GM18870 (cell line): ENCODE measurements at regions not wholly inside any gene's neighbourhood (a gene's known extent, or its start where the extent isn't known, plus 50 kb on each side); places are given as distances from the start of the nearest gene placed in this dataset.

Experiments used
- ATAC-seq: cut with Tn5 transposase; IDR thresholded peaks from one replicate; pipeline ENCODE4 v1.9.1; 2021; ENCODE audit warnings: moderate library complexity; ENCODE audit not compliant: unreplicated experiment

GRCh38 chr21:41653954-41654491 lies 112.8 kb downstream of the RIPK4 start:
- no peak for ATAC-seq

GRCh38 chr21:41653243-41653953 lies 113.5 kb downstream of the RIPK4 start:
- no peak for ATAC-seq

GRCh38 chr21:41651830-41652229 lies 115.0 kb downstream of the RIPK4 start:
- ATAC-seq = no peak

DNA sequence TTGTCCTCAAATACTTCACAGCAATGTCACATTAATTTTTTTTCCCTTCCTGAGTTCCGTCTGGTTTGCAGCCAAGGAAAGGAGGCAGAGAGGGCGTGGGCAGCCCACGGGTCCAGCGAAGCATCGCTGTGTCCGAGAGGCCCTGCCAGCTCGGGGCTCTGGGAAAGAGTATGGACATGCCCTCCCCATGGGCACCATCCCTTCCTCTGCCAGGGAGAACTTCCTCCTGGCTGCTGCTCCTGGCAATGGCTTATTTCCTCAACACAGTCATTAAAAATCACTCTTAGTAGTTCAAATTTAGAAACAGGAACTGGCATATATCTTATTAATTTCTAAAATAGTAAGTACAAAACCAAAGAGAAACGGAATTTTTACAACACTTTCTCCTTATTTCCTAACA lies 115.4 kb downstream of the RIPK4 start:
- no peak for ATAC-seq

- ATAC-seq = no peak
These were observed 116.2 kb downstream of the RIPK4 start for GRCh38 chr21:41650526-41651145.

- ATAC-seq = no peak
These were observed 118.2 kb downstream of the RIPK4 start for GRCh38 chr21:41648591-41649031.

DNA sequence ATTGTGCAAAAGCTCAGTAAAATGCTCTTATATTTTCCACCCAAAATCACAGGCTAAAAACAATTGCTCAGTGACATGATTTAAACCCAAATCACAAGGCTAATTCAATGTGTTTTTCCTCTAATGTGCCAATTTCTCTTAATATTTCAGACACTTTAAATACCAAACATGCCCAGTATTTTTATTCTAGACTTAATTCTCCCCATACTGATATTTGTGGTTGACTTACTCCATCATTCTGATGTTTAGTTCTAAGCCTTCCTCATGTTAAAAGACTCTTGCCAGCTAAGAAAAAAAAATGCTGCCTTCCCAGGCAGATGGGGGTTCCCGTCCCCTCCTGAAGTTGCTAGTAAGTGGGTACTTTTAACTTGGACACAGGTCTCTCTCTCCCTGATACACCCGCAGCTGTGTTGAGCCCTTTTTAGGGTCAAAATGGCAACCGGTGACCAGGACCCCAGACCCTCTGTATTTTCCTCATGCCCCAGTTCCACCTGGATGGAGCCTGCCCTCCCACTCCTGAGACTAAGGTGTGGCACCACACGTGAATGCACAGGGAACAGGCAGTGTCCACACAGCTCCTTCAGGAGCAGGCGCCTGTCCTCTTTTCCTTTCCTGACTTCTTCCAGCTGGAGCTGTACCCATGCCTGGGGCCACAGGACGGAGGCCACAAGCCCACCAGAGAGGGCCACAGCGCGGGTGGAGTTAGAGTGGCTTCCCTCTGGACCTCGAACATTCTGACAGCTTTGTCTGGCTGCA lies 118.9 kb downstream of the RIPK4 start:
- ATAC-seq = no peak

- no peak for ATAC-seq
These were observed 123.4 kb downstream of the RIPK4 start for GRCh38 chr21:41643246-41643966.

GRCh38 chr21:41641821-41642701 lies 124.8 kb downstream of the RIPK4 start:
- no peak for ATAC-seq

DNA sequence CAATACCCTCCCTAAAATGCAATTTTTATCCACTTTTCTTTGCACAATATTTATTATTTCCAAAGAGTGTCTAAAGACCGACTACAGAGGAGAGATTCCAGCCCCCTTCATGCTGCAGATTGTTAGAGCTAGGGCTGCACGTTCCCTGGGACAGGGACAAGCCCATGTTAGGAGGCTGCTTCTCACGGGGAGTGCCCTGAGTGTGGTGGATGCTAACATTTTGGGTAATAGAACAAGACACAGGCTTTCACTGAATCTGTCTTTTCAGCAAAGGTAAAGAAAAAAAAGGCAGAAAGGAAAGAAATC lies 125.4 kb downstream of the RIPK4 start:
- no peak for ATAC-seq

DNA sequence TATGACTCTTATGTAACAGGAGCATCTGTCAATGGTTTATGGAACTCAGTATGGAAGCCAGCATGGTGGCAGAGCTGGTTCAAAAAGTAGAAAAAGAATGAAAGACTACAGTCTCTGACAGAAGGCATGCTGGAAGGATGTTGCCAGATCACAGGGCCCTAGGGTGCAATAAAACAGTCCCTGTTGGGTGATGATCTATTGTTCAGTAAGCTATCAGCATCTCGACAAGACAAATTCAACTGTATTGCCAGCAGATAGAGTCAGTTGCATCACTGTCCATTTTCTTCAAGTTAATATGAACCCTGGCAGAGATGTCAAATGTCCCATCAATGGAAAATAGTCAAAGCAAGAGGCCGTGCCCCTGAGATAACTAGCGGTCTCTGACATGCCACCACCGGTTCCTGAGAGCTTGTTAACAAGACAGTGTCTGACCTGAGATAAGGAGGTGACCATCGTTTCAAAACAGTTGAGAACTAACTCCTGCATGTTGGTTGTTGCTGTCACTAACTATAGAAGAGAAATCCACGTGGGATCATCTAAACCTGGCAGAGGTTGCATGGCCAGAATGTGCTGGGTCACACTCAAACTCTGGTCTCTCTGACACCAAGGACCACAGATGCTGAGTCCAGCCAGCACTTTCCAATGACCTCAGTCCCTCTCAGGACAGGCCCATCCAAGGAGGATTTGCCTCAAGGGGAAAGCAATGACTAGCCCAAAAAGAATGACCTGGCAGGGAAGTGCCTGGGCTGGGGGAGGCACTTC lies 125.9 kb downstream of the RIPK4 start:
- ATAC-seq = no peak

GRCh38 chr21:41639766-41640165 lies 127.1 kb downstream of the RIPK4 start:
- no peak for ATAC-seq

DNA sequence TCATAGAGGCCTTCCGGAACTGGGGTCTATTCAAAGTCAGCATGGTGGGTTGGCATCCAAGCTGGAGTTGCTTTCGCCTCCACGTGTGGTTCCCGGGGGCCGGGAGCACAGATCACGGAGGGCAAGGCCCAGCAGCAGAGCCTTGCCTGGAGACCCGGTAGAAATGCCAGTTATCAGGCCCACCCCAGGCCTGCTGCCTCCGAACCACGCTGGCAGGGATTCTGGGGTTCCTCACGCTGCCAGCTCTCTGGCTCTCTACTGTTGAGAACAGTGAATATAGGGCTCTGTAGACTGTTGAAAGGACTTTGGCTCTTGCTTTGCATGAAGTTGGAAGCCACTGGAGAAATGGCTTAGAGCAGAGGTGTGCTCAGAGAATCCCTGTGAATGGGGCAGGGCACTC lies 127.5 kb downstream of the RIPK4 start:
- no peak for ATAC-seq

GRCh38 chr21:41638201-41638790 lies 128.6 kb downstream of the RIPK4 start:
- no peak for ATAC-seq

DNA sequence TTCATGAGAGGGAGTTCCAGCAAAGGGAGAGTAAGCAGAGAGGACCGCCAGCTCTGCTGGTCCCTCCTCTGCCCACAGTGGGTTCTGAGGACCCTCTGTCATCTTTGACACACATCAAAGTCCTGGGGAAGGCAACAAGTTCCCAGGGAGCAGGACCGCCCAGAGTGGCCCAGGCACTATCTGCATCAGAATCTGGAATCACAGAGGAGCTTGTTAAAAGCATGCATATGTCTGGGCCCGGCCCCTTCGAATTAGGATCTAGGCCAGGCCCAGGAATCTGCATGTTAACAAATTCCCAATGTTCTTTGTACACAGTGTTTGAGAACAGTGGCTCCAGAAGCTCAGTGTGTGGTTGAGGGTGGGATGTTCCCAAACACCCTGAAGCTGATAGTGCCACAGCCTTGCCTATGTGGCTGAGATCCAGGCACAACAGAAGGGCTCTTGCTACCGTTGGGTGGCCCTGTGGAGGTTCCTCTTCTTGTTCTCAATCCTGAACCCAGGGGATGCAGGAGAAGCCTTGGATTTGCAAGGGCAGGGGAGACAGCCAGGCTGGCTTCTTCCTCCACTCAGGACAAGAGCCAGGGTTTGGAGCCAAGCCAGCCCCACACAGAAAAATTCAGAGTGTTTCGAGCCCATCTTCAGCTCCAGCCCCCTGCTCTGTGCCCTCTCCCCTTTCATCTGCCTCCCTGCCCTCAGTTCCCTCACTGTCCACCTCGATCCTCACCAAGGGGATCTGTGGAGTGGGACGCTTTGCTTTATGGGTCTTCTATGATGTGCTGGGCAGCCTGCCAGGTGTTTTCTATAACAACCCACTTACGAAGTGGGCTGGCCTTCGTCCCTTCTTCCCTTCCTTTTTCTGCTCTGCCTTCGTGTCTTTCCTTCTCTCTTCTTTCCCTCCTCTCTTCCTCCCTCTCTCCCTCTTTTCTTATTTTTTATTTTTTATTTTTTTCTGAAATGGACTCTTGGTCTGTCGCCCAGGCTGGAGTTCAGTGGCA lies 129.0 kb upstream of the TMPRSS2 start:
- no peak for ATAC-seq

- ATAC-seq = no peak
These were observed 127.9 kb upstream of the TMPRSS2 start for GRCh38 chr21:41635874-41636273.

DNA sequence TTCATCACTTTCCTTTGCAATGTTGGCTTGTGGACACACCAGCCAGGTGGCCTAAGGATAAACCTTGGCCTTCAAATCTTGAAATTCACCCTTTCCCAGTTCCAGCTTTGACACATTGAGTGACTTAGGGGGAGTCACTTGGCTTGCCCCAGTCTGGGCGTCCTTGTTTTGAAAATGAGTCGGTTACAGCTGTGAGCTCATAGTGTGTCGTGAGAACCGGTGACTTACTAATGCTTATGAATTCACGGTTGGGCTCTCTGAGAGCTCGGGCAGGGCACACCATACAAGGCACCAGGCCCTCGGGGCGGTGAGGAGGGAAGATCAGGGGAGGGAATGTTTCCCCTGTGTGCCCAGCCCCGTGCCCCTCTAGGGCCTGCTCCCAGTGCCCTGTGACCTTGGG lies 126.9 kb upstream of the TMPRSS2 start:
- no peak for ATAC-seq

DNA sequence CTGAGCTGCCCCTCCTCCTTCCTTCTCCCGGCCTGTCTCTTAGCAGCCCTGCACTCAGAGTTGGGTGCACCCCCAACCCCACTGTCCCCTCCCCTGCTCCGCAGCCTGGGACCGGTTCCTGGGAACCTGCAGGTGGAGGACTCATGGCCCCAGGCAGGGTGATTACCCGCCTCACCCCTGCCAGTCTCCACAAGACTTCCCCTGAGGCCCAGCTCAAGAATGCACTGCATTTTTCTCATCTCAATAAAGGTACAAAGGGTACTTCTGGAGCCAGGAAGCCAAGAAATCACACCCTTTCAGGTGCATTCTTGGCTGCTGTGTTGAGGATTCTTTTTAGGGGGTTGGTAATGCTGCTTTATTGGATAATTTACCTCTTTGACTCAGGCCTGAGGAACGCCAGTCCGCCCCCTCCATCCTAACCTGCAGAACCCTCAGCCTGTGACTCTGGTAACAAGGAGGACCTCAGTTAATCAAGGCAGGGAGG lies 126.3 kb upstream of the TMPRSS2 start:
- ATAC-seq = no peak
